SK-N-SH treated with all-trans-retinoic acid at 6 μM for 48 hours (cell line): ENCODE measurements at regions not wholly inside any gene's neighbourhood (a gene's known extent, or its start where the extent isn't known, plus 50 kb on each side); places are given as distances from the start of the nearest gene placed in this dataset.

Source experiments
- ATAC-seq: fragments of 200-7000 bp; cut with Tn5 transposase; 3 replicates; pipeline ENCODE4 v1.9.1; 2020; ENCODE audit warnings: mild to moderate bottlenecking, moderate library complexity
- ARNTL ChIP-seq: fragments of 450-650 bp; formaldehyde crosslinking; IDR thresholded peaks from 2 replicates; pipeline ENCODE4 v1.5.0; 2020; ENCODE audit warnings: low read depth, mild to moderate bottlenecking, moderate library complexity, borderline replicate concordance
- BACH2 ChIP-seq: fragments of 250-450 bp; sonication (Bioruptor Pico); IDR thresholded peaks from 2 replicates; pipeline ENCODE4 v1.9.0; 2021; ENCODE audit warnings: mild to moderate bottlenecking, borderline replicate concordance
- CREB5 ChIP-seq: fragments of 250-450 bp; sonication (Bioruptor Pico); IDR thresholded peaks from 2 replicates; pipeline ENCODE4 v1.5.1; 2020; ENCODE audit warnings: low read depth, mild to moderate bottlenecking, moderate library complexity
- ESRRG ChIP-seq: fragments of 250-450 bp; sonication (Bioruptor Pico); IDR thresholded peaks from 2 replicates; pipeline ENCODE4 v1.6.1; 2021; ENCODE audit warnings: mild to moderate bottlenecking
- GLIS3 ChIP-seq: fragments of 250-450 bp; sonication (Bioruptor Pico); IDR thresholded peaks from 2 replicates; pipeline ENCODE4 v1.5.0; 2020; ENCODE audit warnings: mild to moderate bottlenecking, moderate library complexity
- ISL1 ChIP-seq: fragments of 250-450 bp; sonication (Bioruptor Pico); IDR thresholded peaks from 2 replicates; pipeline ENCODE4 v2.1.2; 2022; ENCODE audit warnings: mild to moderate bottlenecking, moderate library complexity
- OSR1 ChIP-seq: fragments of 250-450 bp; sonication (Bioruptor Pico); IDR thresholded peaks from 2 replicates; pipeline ENCODE4 v1.8.0; 2022; ENCODE audit warnings: moderate library complexity, mild to moderate bottlenecking, inconsistent platforms
- POU6F1 ChIP-seq: fragments of 250-450 bp; sonication (Bioruptor Pico); IDR thresholded peaks from 2 replicates; pipeline ENCODE4 v1.8.0; 2021; ENCODE audit warnings: low read depth, mild to moderate bottlenecking, moderate library complexity, borderline replicate concordance
- PPARA ChIP-seq: fragments of 250-450 bp; sonication (Bioruptor Pico); IDR thresholded peaks from 2 replicates; pipeline ENCODE4 v1.5.0; 2020; ENCODE audit warnings: mild to moderate bottlenecking, borderline replicate concordance
- RARB ChIP-seq: fragments of 250-450 bp; sonication (Bioruptor Pico); IDR thresholded peaks from 2 replicates; pipeline ENCODE4 v1.8.0; 2021; ENCODE audit warnings: mild to moderate bottlenecking, moderate library complexity
- SNAI2 ChIP-seq: fragments of 250-450 bp; sonication (Bioruptor Pico); IDR thresholded peaks from 2 replicates; pipeline ENCODE4 v1.5.0; 2020; ENCODE audit warnings: mild to moderate bottlenecking, moderate library complexity
- TCF4 ChIP-seq: fragments of 250-450 bp; sonication (Bioruptor Pico); IDR thresholded peaks from 2 replicates; pipeline ENCODE4 v1.8.0; 2021; ENCODE audit warnings: mild to moderate bottlenecking, moderate library complexity, borderline replicate concordance
- TOX ChIP-seq: fragments of 250-450 bp; sonication (Bioruptor Pico); IDR thresholded peaks from 2 replicates; pipeline ENCODE4 v1.8.0; 2021; ENCODE audit warnings: mild to moderate bottlenecking, moderate library complexity, borderline replicate concordance
- ZC3H10 ChIP-seq: fragments of 250-450 bp; sonication (Bioruptor Pico); IDR thresholded peaks from 2 replicates; pipeline ENCODE4 v1.5.1; 2021; ENCODE audit warnings: mild to moderate bottlenecking, moderate library complexity
- ZFP3 ChIP-seq: fragments of 250-450 bp; sonication (Bioruptor Pico); IDR thresholded peaks from 2 replicates; pipeline ENCODE4 v1.5.0; 2020; ENCODE audit warnings: mild to moderate bottlenecking, moderate library complexity
- ZNF565 ChIP-seq: fragments of 450-650 bp; formaldehyde crosslinking; conservative IDR thresholded peaks from 2 replicates; pipeline ENCODE4 v1.5.0; 2020; ENCODE audit warnings: low read depth, mild to moderate bottlenecking, moderate library complexity
- ZNF70 ChIP-seq: fragments of 450-650 bp; formaldehyde crosslinking; IDR thresholded peaks from 2 replicates; pipeline ENCODE4 v1.5.0; 2020; ENCODE audit warnings: mild to moderate bottlenecking, moderate library complexity
- ZNF8 ChIP-seq: fragments of 450-650 bp; formaldehyde crosslinking; IDR thresholded peaks from 2 replicates; pipeline ENCODE4 v1.5.0; 2020; ENCODE audit warnings: mild to moderate bottlenecking, moderate library complexity
- TF ChIP-seq, protein P1 (sequence below): fragments of 250-450 bp; sonication (Bioruptor Pico); IDR thresholded peaks from 2 replicates; pipeline ENCODE4 v1.8.0; 2020; ENCODE audit warnings: mild to moderate bottlenecking, moderate library complexity, borderline replicate concordance
- TF ChIP-seq, protein P2 (sequence below): fragments of 250-450 bp; sonication (Bioruptor Pico); IDR thresholded peaks from 2 replicates; pipeline ENCODE4 v1.5.0; 2020; ENCODE audit warnings: mild to moderate bottlenecking, moderate library complexity
- TF ChIP-seq, protein P3 (sequence below): fragments of 250-450 bp; sonication (Bioruptor Pico); IDR thresholded peaks from 2 replicates; pipeline ENCODE4 v1.5.1; 2021; ENCODE audit warnings: mild to moderate bottlenecking, moderate library complexity

DNA sequence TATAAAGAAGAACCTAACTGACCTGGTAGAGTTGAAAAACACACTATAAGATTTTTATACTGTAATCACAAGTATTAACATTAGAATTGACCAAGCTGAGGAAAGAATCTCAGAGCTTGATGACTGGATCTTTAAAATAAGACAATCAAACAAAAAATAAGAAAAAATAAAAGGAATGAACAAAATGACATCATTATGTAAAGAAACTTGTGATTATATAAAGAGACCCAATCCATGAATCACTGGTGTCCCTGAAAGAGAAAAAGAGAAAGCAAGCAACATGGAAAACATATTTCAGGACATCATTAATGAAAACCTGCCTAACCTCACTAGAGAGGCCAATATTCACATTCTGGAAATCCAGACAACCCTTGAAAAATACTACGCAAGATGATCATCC lies 822.5 kb upstream of the SLITRK5 start:
- ATAC-seq: no peak
- TF ChIP-seq ZNF565 (CRISPR knock-in tag) (no peak), TOX (CRISPR knock-in tag) (no peak), RARB (CRISPR knock-in tag) (no peak), ZNF8 (no peak), CREB5 (CRISPR knock-in tag) (no peak), GLIS3 (no peak), ESRRG (no peak), PPARA (CRISPR knock-in tag) (no peak), OSR1 (CRISPR knock-in tag) (no peak), ISL1 (CRISPR knock-in tag) (no peak), ZNF70 (no peak), BACH2 (no peak), ZC3H10 (CRISPR knock-in tag) (no peak), ARNTL (no peak), ZFP3 (no peak), TCF4 (CRISPR knock-in tag) (no peak)
- TF ChIP-seq, protein P1, sequence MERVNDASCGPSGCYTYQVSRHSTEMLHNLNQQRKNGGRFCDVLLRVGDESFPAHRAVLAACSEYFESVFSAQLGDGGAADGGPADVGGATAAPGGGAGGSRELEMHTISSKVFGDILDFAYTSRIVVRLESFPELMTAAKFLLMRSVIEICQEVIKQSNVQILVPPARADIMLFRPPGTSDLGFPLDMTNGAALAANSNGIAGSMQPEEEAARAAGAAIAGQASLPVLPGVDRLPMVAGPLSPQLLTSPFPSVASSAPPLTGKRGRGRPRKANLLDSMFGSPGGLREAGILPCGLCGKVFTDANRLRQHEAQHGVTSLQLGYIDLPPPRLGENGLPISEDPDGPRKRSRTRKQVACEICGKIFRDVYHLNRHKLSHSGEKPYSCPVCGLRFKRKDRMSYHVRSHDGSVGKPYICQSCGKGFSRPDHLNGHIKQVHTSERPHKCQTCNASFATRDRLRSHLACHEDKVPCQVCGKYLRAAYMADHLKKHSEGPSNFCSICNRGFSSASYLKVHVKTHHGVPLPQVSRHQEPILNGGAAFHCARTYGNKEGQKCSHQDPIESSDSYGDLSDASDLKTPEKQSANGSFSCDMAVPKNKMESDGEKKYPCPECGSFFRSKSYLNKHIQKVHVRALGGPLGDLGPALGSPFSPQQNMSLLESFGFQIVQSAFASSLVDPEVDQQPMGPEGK: no peak
- TF ChIP-seq, protein P2, sequence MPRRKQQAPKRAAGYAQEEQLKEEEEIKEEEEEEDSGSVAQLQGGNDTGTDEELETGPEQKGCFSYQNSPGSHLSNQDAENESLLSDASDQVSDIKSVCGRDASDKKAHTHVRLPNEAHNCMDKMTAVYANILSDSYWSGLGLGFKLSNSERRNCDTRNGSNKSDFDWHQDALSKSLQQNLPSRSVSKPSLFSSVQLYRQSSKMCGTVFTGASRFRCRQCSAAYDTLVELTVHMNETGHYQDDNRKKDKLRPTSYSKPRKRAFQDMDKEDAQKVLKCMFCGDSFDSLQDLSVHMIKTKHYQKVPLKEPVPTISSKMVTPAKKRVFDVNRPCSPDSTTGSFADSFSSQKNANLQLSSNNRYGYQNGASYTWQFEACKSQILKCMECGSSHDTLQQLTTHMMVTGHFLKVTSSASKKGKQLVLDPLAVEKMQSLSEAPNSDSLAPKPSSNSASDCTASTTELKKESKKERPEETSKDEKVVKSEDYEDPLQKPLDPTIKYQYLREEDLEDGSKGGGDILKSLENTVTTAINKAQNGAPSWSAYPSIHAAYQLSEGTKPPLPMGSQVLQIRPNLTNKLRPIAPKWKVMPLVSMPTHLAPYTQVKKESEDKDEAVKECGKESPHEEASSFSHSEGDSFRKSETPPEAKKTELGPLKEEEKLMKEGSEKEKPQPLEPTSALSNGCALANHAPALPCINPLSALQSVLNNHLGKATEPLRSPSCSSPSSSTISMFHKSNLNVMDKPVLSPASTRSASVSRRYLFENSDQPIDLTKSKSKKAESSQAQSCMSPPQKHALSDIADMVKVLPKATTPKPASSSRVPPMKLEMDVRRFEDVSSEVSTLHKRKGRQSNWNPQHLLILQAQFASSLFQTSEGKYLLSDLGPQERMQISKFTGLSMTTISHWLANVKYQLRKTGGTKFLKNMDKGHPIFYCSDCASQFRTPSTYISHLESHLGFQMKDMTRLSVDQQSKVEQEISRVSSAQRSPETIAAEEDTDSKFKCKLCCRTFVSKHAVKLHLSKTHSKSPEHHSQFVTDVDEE (CRISPR knock-in tag): no peak
- TF ChIP-seq, protein P3, sequence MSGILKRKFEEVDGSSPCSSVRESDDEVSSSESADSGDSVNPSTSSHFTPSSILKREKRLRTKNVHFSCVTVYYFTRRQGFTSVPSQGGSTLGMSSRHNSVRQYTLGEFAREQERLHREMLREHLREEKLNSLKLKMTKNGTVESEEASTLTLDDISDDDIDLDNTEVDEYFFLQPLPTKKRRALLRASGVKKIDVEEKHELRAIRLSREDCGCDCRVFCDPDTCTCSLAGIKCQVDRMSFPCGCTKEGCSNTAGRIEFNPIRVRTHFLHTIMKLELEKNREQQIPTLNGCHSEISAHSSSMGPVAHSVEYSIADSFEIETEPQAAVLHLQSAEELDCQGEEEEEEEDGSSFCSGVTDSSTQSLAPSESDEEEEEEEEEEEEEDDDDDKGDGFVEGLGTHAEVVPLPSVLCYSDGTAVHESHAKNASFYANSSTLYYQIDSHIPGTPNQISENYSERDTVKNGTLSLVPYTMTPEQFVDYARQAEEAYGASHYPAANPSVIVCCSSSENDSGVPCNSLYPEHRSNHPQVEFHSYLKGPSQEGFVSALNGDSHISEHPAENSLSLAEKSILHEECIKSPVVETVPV (CRISPR knock-in tag): no peak

DNA sequence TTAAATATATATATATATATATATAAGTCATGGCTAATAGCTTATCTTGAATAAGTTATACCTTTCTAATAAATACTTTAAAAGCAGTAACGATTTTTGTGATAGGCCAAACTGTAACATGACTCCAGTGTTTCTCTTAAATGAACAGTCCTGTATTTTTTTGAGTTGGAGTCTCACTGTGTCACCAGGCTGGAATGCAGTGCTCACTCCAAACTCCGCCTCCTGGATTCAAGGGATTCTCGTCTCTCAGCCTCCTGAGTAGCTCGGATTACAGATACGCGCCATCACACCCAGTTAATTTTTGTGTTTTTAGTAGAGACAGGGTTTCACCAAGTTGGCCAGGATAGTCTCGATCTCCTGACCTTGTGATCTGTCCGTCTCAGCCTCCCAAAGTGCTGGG lies 814.2 kb upstream of the SLITRK5 start:
- ATAC-seq: peak; percentile 86
- TF ChIP-seq ZFP3: no peak
- TF ChIP-seq, protein P2 (CRISPR knock-in tag): no peak
- TF ChIP-seq ZC3H10 (CRISPR knock-in tag): no peak
- no peak for TF ChIP-seq ZNF565 (CRISPR knock-in tag)
- TF ChIP-seq ZNF70: no peak
- no peak for TF ChIP-seq ISL1 (CRISPR knock-in tag)
- TF ChIP-seq RARB (CRISPR knock-in tag): no peak
- TF ChIP-seq GLIS3: no peak
- TF ChIP-seq ESRRG: no peak
- TF ChIP-seq SNAI2 (CRISPR knock-in tag): no peak
- TF ChIP-seq TOX (CRISPR knock-in tag): no peak
- TF ChIP-seq, protein P1: no peak
- TF ChIP-seq ZNF8: no peak
- TF ChIP-seq, protein P3 (CRISPR knock-in tag): no peak
- TF ChIP-seq POU6F1 (CRISPR knock-in tag): no peak
- TF ChIP-seq TCF4 (CRISPR knock-in tag): no peak
- TF ChIP-seq, all 23 proteins: peak for 0
